HEK293 (cell line): ENCODE measurements at regions not wholly inside any gene's neighbourhood (a gene's known extent, or its start where the extent isn't known, plus 50 kb on each side); places are given as distances from the start of the nearest gene placed in this dataset.

Source experiments
- GLI4 ChIP-seq: fragments of 450-650 bp; formaldehyde crosslinking; IDR thresholded peaks from 2 replicates; pipeline ENCODE4 v1.5.1; 2016; ENCODE audit warnings: missing biosample characterization, missing genetic modification characterization
- SP3 ChIP-seq: fragments of 450-650 bp; formaldehyde crosslinking; IDR thresholded peaks from 2 replicates; pipeline ENCODE4 v1.5.1; 2016; ENCODE audit warnings: missing biosample characterization, missing genetic modification characterization
- ZFP37 ChIP-seq: fragments of 450-650 bp; formaldehyde crosslinking; IDR thresholded peaks from 2 replicates; pipeline ENCODE4 v1.5.1; 2016; ENCODE audit warnings: missing biosample characterization, missing genetic modification characterization
- TF ChIP-seq, protein P1 (sequence below): fragments of 450-650 bp; formaldehyde crosslinking; IDR thresholded peaks from 2 replicates; pipeline ENCODE4 v1.5.1; 2016; ENCODE audit warnings: missing biosample characterization, missing genetic modification characterization
- TF ChIP-seq, protein P2 (sequence below): fragments of 450-650 bp; formaldehyde crosslinking; IDR thresholded peaks from 2 replicates; pipeline ENCODE4 v1.5.1; 2016; ENCODE audit warnings: missing biosample characterization, missing genetic modification characterization
- TF ChIP-seq, protein P3 (sequence below): fragments of 450-650 bp; formaldehyde crosslinking; IDR thresholded peaks from 2 replicates; pipeline ENCODE4 v1.5.1; 2016; ENCODE audit warnings: missing biosample characterization, missing genetic modification characterization
- TF ChIP-seq, protein P4 (sequence below): fragments of 450-650 bp; formaldehyde crosslinking; IDR thresholded peaks from 2 replicates; pipeline ENCODE4 v1.5.1; 2016; ENCODE audit warnings: missing biosample characterization, missing genetic modification characterization

DNA sequence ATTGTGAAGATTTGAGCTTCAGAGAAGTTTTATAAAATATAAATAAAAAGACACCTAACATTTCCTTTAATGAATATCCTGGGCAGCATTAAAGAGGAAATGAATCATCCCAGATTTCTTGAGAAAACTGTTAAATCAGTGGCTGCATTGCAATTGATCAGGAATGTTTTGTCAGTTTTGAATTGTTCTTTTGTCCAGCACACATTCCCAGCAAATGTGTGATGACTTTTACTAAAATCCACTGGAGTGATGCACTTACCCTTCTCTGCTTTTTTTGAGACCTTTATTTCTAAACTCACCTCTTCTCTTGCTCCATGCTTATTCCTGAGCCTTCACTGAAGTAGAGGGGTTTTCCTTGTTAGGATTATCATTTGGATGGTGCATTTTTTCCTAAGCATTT lies 1307.2 kb downstream of the CDH8 start:
- TF ChIP-seq, protein P1, sequence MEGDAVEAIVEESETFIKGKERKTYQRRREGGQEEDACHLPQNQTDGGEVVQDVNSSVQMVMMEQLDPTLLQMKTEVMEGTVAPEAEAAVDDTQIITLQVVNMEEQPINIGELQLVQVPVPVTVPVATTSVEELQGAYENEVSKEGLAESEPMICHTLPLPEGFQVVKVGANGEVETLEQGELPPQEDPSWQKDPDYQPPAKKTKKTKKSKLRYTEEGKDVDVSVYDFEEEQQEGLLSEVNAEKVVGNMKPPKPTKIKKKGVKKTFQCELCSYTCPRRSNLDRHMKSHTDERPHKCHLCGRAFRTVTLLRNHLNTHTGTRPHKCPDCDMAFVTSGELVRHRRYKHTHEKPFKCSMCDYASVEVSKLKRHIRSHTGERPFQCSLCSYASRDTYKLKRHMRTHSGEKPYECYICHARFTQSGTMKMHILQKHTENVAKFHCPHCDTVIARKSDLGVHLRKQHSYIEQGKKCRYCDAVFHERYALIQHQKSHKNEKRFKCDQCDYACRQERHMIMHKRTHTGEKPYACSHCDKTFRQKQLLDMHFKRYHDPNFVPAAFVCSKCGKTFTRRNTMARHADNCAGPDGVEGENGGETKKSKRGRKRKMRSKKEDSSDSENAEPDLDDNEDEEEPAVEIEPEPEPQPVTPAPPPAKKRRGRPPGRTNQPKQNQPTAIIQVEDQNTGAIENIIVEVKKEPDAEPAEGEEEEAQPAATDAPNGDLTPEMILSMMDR (tag by site-specific recombination), result no peak
- TF ChIP-seq, protein P2, sequence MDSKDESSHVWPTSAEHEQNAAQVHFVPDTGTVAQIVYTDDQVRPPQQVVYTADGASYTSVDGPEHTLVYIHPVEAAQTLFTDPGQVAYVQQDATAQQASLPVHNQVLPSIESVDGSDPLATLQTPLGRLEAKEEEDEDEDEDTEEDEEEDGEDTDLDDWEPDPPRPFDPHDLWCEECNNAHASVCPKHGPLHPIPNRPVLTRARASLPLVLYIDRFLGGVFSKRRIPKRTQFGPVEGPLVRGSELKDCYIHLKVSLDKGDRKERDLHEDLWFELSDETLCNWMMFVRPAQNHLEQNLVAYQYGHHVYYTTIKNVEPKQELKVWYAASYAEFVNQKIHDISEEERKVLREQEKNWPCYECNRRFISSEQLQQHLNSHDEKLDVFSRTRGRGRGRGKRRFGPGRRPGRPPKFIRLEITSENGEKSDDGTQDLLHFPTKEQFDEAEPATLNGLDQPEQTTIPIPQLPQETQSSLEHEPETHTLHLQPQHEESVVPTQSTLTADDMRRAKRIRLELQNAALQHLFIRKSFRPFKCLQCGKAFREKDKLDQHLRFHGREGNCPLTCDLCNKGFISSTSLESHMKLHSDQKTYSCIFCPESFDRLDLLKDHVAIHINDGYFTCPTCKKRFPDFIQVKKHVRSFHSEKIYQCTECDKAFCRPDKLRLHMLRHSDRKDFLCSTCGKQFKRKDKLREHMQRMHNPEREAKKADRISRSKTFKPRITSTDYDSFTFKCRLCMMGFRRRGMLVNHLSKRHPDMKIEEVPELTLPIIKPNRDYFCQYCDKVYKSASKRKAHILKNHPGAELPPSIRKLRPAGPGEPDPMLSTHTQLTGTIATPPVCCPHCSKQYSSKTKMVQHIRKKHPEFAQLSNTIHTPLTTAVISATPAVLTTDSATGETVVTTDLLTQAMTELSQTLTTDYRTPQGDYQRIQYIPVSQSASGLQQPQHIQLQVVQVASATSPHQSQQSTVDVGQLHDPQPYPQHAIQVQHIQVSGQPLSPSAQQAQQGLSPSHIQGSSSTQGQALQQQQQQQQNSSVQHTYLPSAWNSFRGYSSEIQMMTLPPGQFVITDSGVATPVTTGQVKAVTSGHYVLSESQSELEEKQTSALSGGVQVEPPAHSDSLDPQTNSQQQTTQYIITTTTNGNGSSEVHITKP (tag by site-specific recombination), result no peak
- TF ChIP-seq GLI4 (tag by site-specific recombination) (no peak), ZFP37 (tag by site-specific recombination) (no peak), SP3 (tag by site-specific recombination) (no peak)
- TF ChIP-seq, protein P3, sequence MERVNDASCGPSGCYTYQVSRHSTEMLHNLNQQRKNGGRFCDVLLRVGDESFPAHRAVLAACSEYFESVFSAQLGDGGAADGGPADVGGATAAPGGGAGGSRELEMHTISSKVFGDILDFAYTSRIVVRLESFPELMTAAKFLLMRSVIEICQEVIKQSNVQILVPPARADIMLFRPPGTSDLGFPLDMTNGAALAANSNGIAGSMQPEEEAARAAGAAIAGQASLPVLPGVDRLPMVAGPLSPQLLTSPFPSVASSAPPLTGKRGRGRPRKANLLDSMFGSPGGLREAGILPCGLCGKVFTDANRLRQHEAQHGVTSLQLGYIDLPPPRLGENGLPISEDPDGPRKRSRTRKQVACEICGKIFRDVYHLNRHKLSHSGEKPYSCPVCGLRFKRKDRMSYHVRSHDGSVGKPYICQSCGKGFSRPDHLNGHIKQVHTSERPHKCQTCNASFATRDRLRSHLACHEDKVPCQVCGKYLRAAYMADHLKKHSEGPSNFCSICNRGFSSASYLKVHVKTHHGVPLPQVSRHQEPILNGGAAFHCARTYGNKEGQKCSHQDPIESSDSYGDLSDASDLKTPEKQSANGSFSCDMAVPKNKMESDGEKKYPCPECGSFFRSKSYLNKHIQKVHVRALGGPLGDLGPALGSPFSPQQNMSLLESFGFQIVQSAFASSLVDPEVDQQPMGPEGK (tag by site-specific recombination), result no peak
- TF ChIP-seq, protein P4, sequence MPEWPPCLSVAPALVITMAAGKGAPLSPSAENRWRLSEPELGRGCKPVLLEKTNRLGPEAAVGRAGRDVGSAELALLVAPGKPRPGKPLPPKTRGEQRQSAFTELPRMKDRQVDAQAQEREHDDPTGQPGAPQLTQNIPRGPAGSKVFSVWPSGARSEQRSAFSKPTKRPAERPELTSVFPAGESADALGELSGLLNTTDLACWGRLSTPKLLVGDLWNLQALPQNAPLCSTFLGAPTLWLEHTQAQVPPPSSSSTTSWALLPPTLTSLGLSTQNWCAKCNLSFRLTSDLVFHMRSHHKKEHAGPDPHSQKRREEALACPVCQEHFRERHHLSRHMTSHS, result no peak
